HepG2 (cell line): ENCODE measurements at regions not wholly inside any gene's neighbourhood (a gene's known extent, or its start where the extent isn't known, plus 50 kb on each side); places are given as distances from the start of the nearest gene placed in this dataset.

Experiments
- ATAC-seq: fragments of 200-7000 bp; cut with Tn5 transposase; 3 replicates; pipeline ENCODE4 v1.9.1; 2020; ENCODE audit warnings: mild to moderate bottlenecking, moderate library complexity
- BruUV-seq: library from RNA; stranded (reverse); fragments of 400-500 nt; replicated peaks from 2 replicates; lab custom pipeline; 2021; lab: Mats Ljungman, UMichigan
- CTCF ChIA-PET: fragments of 300-600 bp; formaldehyde crosslinking; extraction: SDS; loops from one replicate; lab custom pipeline; 2021; ENCODE audit warnings: low total read pairs, inconsistent platforms, low intra/inter-chr PET ratio; lab: Yijun Ruan, JAX
- POLR2A ChIA-PET: fragments of 350-600 bp; sonication (Branson Sonifier 250); formaldehyde crosslinking; loops from one replicate; lab custom pipeline; 2020; ENCODE audit warnings: antibody characterized with exemption, inconsistent platforms; lab: Yijun Ruan, JAX
- DNase-seq: peaks from one replicate; pipeline ENCODE4 v3.0.0-alpha.2; 2015; ENCODE audit warnings: low spot score
- FAIRE-seq: peaks from 3 replicates; lab custom pipeline; 2011; peaks lifted over from hg19 to GRCh38; lab: Jason Lieb, UNC
- H2AFZ ChIP-seq: one replicate; pipeline ENCODE4 v1.6.1; 2011; ENCODE audit warnings: low read length, inconsistent platforms
- H3K27ac ChIP-seq: fragments of 300-600 bp; 3 replicates; pipeline ENCODE4 v1.8.0; 2011; ENCODE audit warnings: mixed run types, mild to moderate bottlenecking, mixed read lengths, low read length, inconsistent platforms; ENCODE audit not compliant: insufficient read depth; ENCODE audit errors: extremely low read length
- H3K27me3 ChIP-seq, 2 experiments: fragments of 200-600 bp in 1 of 2; 2 replicates in 1 of 2; 3 replicates in 1 of 2; pipeline versions ENCODE4 v1.6.0 to v1.8.0; 2011; ENCODE audit warnings: low read length in 2 of 2, mild to moderate bottlenecking in 2 of 2, moderate library complexity in 2 of 2, inconsistent platforms in 1 of 2; ENCODE audit not compliant: insufficient read depth in 2 of 2, control insufficient read depth in 1 of 2
- H3K36me3 ChIP-seq, 2 experiments: fragments of 200-600 bp in 1 of 2; replicated peaks in 1 of 2; 2 replicates in 1 of 2; 3 replicates in 1 of 2; pipeline versions ENCODE4 v1.5.1 to v1.8.0; 2011; ENCODE audit warnings: low read length in 2 of 2, inconsistent platforms in 1 of 2; ENCODE audit not compliant: insufficient read depth in 2 of 2, control insufficient read depth in 1 of 2
- H3K4me1 ChIP-seq: 2 replicates; pipeline ENCODE4 v1.5.1; 2012; ENCODE audit warnings: low read length, inconsistent platforms; ENCODE audit not compliant: insufficient read depth
- H3K4me2 ChIP-seq: 2 replicates; pipeline ENCODE4 v1.6.0; 2011; ENCODE audit warnings: low read depth, low read length, inconsistent platforms
- H3K4me3 ChIP-seq, 3 experiments: fragments of 200-600 bp in 1 of 3; sonication (generic), shearing (Covaris generic) in 1 of 3; replicated peaks in 1 of 3; 2 replicates each; pipeline ENCODE4 v1.5.1; 2011 to 2016; ENCODE audit warnings: low read length in 3 of 3, inconsistent platforms in 2 of 3, low read depth in 2 of 3, mild to moderate bottlenecking in 2 of 3, control low read depth in 1 of 3, mixed read lengths in 1 of 3; ENCODE audit not compliant: insufficient read depth in 1 of 3
- H3K79me2 ChIP-seq: one replicate; pipeline ENCODE4 v1.6.1; 2011; ENCODE audit warnings: low read length, inconsistent platforms; ENCODE audit not compliant: insufficient read depth
- H3K9ac ChIP-seq: 2 replicates; pipeline ENCODE4 v1.6.0; 2011; ENCODE audit warnings: mild to moderate bottlenecking, low read depth, low read length, inconsistent platforms; ENCODE audit not compliant: insufficient read depth
- H3K9me3 ChIP-seq: 2 replicates; pipeline ENCODE4 v1.5.1; 2012; ENCODE audit warnings: mild to moderate bottlenecking, low read length
- H4K20me1 ChIP-seq: 2 replicates; pipeline ENCODE4 v1.6.0; 2011; ENCODE audit warnings: inconsistent platforms, mild to moderate bottlenecking, low read length, moderate library complexity; ENCODE audit not compliant: insufficient read depth
- HMG20A ChIP-seq: IDR thresholded peaks from 2 replicates; pipeline ENCODE4 v1.6.1; 2016; ENCODE audit warnings: borderline replicate concordance
- NCOA5 ChIP-seq: sonication (generic); formaldehyde crosslinking; IDR thresholded peaks from 2 replicates; pipeline ENCODE4 v1.4.0; 2020; ENCODE audit warnings: missing genetic modification reagents
- NFKBIZ ChIP-seq: IDR thresholded peaks from 2 replicates; pipeline ENCODE4 v1.6.1; 2018; ENCODE audit warnings: missing genetic modification reagents, missing compliant biosample characterization
- NR2F2 ChIP-seq: IDR thresholded peaks from 2 replicates; pipeline ENCODE4 v1.6.1; 2012; ENCODE audit warnings: low read depth, inconsistent platforms, borderline replicate concordance
- ZC3H13 ChIP-seq: sonication (generic); formaldehyde crosslinking; IDR thresholded peaks from 2 replicates; pipeline ENCODE4 v1.8.1; 2023; ENCODE audit warnings: mild to moderate bottlenecking, missing genetic modification reagents, moderate library complexity
- ZFY ChIP-seq: sonication (generic); formaldehyde crosslinking; IDR thresholded peaks from 2 replicates; pipeline ENCODE4 v1.4.0; 2020; ENCODE audit warnings: missing genetic modification reagents
- ZNF430 ChIP-seq: sonication (generic); formaldehyde crosslinking; IDR thresholded peaks from 2 replicates; pipeline ENCODE4 v1.9.0; 2021; ENCODE audit warnings: mild to moderate bottlenecking, missing genetic modification reagents
- ZNF484 ChIP-seq: sonication (generic); formaldehyde crosslinking; IDR thresholded peaks from 2 replicates; pipeline ENCODE4 v1.5.1; 2020; ENCODE audit warnings: mild to moderate bottlenecking, low read depth, missing genetic modification reagents, borderline replicate concordance
- ZNF614 ChIP-seq: IDR thresholded peaks from 2 replicates; pipeline ENCODE4 v1.6.1; 2018; ENCODE audit warnings: missing biosample characterization, missing genetic modification reagents, inconsistent platforms, borderline replicate concordance
- ZNF782 ChIP-seq: sonication (generic); formaldehyde crosslinking; IDR thresholded peaks from 2 replicates; pipeline ENCODE4 v1.4.0; 2020; ENCODE audit warnings: missing genetic modification reagents, mild to moderate bottlenecking, borderline replicate concordance
- WGBS: methylation state at CpG from one replicate; pipeline ENCODE4 v1.1.6; 2017; ENCODE audit warnings: low lambda C conversion rate; 5-methylcytosine and 5-hydroxymethylcytosine counted together
- in situ Hi-C: cut with HindIII; loops from 2 replicates; pipeline ENCODE4 v1.10.0; 2017; ENCODE audit warnings: low pct_unique_long_range_greater_than_20kb; ENCODE audit not compliant: extremely low pct_ligation_motif_present
- intact Hi-C: fragments of 100-400 bp; cut with micrococcal nuclease; formaldehyde crosslinking; loops from one replicate; pipeline ENCODE4 v1.10.0; 2022; ENCODE audit not compliant: unreplicated experiment
- TF ChIP-seq, protein P1 (sequence below): sonication (generic); formaldehyde crosslinking; IDR thresholded peaks from 2 replicates; pipeline ENCODE4 v1.4.0; 2020; ENCODE audit warnings: missing genetic modification reagents
- TF ChIP-seq, protein P2 (sequence below): sonication (generic); formaldehyde crosslinking; IDR thresholded peaks from 2 replicates; pipeline ENCODE4 v1.5.1; 2020; ENCODE audit warnings: mild to moderate bottlenecking, missing genetic modification reagents, borderline replicate concordance
- TF ChIP-seq, protein P3 (sequence below): sonication (generic); formaldehyde crosslinking; IDR thresholded peaks from 2 replicates; pipeline ENCODE4 v1.5.0; 2020; ENCODE audit warnings: mild to moderate bottlenecking, missing genetic modification reagents

DNA sequence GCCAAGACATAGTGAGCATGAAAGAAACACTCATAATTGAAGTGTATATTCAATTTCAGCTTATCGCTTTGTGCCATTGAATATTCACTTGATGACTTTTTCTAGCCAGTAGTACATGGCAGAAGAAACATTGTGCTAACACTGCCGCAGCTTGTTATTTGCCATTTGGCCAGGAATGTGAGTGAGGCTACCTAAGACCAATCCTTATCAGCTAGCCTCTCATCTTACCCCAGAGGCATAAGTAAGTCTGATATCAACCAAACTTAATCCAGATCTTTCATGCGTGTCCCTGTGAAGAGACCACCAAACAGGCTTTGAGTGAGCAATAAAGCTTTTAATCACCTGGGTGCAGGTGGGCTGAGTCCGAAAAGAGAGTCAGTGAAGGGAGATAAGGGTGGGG lies 586.0 kb upstream of the MBL2 start:
- Histone ChIP-seq H3K79me2 (no peaks in the 10 kb centered on the region), H4K20me1 (no peaks in the 10 kb centered on the region), H3K4me1 (peaks cover 13% of the 10 kb centered on the region), H3K27ac (no peak overlapping the region), H3K9me3 (no peaks in the 10 kb centered on the region), H3K9ac (no peak overlapping the region), H3K27me3 (no peaks in the 10 kb centered on the region), H3K4me3 (no peak overlapping the region), H3K4me2 (no peak overlapping the region), H3K36me3 (no peaks in the 10 kb centered on the region), H2AFZ (no peak overlapping the region)
- in situ Hi-C loops, result no loop called here
- ChIA-PET CTCF (no interaction called here), POLR2A (no interaction called here)
- FAIRE-seq (no peak), DNase-seq (no peak), ATAC-seq (no peak)
- no TSS peak for BruUV-seq
- WGBS, result 55% methylated on average over 4 of the region's 4 CpGs
- TF ChIP-seq, protein P1, sequence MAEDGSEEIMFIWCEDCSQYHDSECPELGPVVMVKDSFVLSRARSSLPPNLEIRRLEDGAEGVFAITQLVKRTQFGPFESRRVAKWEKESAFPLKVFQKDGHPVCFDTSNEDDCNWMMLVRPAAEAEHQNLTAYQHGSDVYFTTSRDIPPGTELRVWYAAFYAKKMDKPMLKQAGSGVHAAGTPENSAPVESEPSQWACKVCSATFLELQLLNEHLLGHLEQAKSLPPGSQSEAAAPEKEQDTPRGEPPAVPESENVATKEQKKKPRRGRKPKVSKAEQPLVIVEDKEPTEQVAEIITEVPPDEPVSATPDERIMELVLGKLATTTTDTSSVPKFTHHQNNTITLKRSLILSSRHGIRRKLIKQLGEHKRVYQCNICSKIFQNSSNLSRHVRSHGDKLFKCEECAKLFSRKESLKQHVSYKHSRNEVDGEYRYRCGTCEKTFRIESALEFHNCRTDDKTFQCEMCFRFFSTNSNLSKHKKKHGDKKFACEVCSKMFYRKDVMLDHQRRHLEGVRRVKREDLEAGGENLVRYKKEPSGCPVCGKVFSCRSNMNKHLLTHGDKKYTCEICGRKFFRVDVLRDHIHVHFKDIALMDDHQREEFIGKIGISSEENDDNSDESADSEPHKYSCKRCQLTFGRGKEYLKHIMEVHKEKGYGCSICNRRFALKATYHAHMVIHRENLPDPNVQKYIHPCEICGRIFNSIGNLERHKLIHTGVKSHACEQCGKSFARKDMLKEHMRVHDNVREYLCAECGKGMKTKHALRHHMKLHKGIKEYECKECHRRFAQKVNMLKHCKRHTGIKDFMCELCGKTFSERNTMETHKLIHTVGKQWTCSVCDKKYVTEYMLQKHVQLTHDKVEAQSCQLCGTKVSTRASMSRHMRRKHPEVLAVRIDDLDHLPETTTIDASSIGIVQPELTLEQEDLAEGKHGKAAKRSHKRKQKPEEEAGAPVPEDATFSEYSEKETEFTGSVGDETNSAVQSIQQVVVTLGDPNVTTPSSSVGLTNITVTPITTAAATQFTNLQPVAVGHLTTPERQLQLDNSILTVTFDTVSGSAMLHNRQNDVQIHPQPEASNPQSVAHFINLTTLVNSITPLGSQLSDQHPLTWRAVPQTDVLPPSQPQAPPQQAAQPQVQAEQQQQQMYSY, result no peak
- TF ChIP-seq HMG20A (CRISPR knock-in tag), result no peak
- TF ChIP-seq, protein P2, sequence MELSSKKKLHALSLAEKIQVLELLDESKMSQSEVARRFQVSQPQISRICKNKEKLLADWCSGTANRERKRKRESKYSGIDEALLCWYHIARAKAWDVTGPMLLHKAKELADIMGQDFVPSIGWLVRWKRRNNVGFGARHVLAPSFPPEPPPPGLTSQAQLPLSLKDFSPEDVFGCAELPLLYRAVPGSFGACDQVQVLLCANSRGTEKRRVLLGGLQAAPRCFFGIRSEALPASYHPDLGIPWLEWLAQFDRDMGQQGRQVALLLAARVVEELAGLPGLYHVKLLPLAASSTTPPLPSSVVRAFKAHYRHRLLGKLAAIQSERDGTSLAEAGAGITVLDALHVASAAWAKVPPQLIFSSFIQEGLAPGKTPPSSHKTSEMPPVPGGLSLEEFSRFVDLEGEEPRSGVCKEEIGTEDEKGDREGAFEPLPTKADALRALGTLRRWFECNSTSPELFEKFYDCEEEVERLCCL, result no peak
- TF ChIP-seq ZNF614 (CRISPR knock-in tag), result no peak
- TF ChIP-seq ZC3H13 (CRISPR knock-in tag), result no peak
- TF ChIP-seq ZNF782 (CRISPR knock-in tag), result no peak
- no peak for TF ChIP-seq ZFY (CRISPR knock-in tag)
- TF ChIP-seq, protein P3, sequence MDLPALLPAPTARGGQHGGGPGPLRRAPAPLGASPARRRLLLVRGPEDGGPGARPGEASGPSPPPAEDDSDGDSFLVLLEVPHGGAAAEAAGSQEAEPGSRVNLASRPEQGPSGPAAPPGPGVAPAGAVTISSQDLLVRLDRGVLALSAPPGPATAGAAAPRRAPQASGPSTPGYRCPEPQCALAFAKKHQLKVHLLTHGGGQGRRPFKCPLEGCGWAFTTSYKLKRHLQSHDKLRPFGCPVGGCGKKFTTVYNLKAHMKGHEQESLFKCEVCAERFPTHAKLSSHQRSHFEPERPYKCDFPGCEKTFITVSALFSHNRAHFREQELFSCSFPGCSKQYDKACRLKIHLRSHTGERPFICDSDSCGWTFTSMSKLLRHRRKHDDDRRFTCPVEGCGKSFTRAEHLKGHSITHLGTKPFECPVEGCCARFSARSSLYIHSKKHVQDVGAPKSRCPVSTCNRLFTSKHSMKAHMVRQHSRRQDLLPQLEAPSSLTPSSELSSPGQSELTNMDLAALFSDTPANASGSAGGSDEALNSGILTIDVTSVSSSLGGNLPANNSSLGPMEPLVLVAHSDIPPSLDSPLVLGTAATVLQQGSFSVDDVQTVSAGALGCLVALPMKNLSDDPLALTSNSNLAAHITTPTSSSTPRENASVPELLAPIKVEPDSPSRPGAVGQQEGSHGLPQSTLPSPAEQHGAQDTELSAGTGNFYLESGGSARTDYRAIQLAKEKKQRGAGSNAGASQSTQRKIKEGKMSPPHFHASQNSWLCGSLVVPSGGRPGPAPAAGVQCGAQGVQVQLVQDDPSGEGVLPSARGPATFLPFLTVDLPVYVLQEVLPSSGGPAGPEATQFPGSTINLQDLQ (CRISPR knock-in tag), result no peak
- no peak for TF ChIP-seq NCOA5 (CRISPR knock-in tag)
- TF ChIP-seq NFKBIZ, result no peak
- TF ChIP-seq NR2F2, result no peak
- TF ChIP-seq ZNF430 (CRISPR knock-in tag), result no peak
- TF ChIP-seq ZNF484, result no peak
- intact Hi-C loops, result no loop called here
